ENCODE measurements at regions not wholly inside any gene's neighbourhood (a gene's known extent, or its start where the extent isn't known, plus 50 kb on each side); places are given as distances from the start of the nearest gene placed in this dataset.
A peak's percentile ranks its signal among the peaks of the same experiment; 100 is the strongest.

DNA sequence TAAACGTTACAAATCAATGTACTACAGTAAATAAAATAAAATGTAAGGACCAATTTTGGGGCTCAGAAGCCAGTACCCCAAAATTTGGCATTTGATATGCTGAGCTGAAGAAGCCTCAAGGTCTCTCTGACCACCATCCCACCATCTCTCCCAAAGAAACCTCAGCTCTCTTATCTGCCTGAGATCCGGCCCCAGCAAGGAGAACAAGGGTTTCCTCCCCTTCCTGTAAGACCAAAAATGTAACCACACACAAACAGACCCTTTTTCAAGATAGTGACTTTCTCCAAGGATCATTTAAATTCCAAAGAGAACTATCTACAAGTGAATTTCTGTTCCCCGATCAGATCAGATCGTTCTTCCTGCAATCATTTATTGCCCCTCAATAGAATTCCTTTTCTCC is 68.1 kb upstream of the SLC45A1 start:
- Mint-ChIP-seq H3K27me3 (ENCODE audit: low read depth, poor library complexity) (peaks cover 10% of the 10 kb centered on the region), H3K4me3 (no peak overlapping the region), H3K36me3 (ENCODE audit: low read depth) (no peaks in the 10 kb centered on the region), H3K9me3 (no peaks in the 10 kb centered on the region), H3K27ac (no peak overlapping the region), H3K4me1 (peaks cover 6% of the 10 kb centered on the region)
- no peak for DNase-seq
- TF ChIP-seq CTCF (IDR thresholded peaks at IDR 0.05) = no peak

DNA sequence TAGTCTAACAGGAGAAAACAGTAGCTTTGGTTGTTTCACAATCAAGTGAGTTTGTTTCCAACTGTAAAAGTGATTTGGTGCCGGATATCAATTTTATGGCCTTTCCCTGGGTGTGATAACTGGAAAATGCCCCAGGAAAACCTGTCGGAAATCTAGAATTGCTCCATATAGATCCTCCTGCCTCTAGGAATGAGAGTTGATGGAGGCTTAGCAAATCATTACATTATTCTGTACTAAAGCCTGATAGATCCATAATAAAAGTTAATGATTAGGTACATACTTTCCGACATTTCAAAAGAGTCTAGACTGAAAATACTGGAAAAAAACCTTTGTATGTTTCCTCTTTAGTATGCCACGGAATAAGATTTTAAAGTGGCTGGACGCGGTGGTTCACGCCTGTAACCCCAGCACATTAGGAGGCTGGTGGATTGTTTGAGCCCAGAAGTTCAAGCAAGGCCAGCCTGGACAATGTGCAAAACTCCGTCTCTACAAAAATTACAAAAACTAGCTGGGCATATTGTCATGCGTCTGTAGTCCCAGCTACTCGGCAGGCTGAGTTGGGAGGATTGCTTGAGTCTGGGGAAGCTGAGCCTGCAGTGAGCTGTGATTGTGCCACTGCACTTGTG is 70.0 kb upstream of the SLC45A1 start:
- peaks cover 5% of the 10 kb centered on the region for H3K4me1 Mint-ChIP-seq
- no peak for DNase-seq
- H3K36me3 Mint-ChIP-seq (ENCODE audit: low read depth) = no peaks in the 10 kb centered on the region
- H3K9me3 Mint-ChIP-seq = no peaks in the 10 kb centered on the region
- no peak overlapping the region for H3K4me3 Mint-ChIP-seq
- peak overlapping the region; percentile 29 for H3K27ac Mint-ChIP-seq
- H3K27me3 Mint-ChIP-seq (ENCODE audit: low read depth, poor library complexity) = peaks cover 13% of the 10 kb centered on the region
- no peak for TF ChIP-seq CTCF (IDR thresholded peaks at IDR 0.05)

DNA sequence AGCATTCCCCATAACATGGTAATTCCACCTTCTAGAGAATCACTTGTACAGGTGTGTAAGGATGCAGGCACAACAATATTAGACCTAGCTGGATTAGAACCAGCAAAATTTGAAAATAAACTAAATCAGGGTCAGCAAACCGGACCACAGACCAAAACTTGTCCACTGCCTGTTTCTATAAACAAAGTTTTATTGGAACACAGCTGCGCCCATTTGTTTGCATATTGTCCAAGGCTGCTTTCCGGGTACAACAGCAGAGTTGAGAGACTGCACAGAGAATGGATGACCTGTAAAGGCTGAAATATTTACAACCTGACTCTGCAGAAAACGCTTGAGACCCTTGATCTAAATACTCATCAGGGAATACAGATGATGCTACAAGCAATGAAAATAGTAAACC is 73.6 kb upstream of the SLC45A1 start:
- H3K9me3 Mint-ChIP-seq = no peaks in the 10 kb centered on the region
- no peak overlapping the region for H3K4me3 Mint-ChIP-seq
- no peak overlapping the region for H3K27ac Mint-ChIP-seq
- TF ChIP-seq CTCF (IDR thresholded peaks at IDR 0.05) = no peak
- H3K4me1 Mint-ChIP-seq = peaks cover 11% of the 10 kb centered on the region
- no peaks in the 10 kb centered on the region for H3K36me3 Mint-ChIP-seq (ENCODE audit: low read depth)
- H3K27me3 Mint-ChIP-seq (ENCODE audit: low read depth, poor library complexity) = peaks cover 9% of the 10 kb centered on the region
- no peak for DNase-seq

- H3K9me3 Mint-ChIP-seq = no peaks in the 10 kb centered on the region
- no peaks in the 10 kb centered on the region for H3K36me3 Mint-ChIP-seq (ENCODE audit: low read depth)
- no peak overlapping the region for H3K27ac Mint-ChIP-seq
- peaks cover 29% of the 10 kb centered on the region for H3K4me1 Mint-ChIP-seq
- no peak for DNase-seq
- H3K27me3 Mint-ChIP-seq (ENCODE audit: low read depth, poor library complexity) = peaks cover 9% of the 10 kb centered on the region
- no peak for TF ChIP-seq CTCF (IDR thresholded peaks at IDR 0.05)
- no peak overlapping the region for H3K4me3 Mint-ChIP-seq
Measured at GRCh38 chr1:8242498-8242897, 75.4 kb upstream of the SLC45A1 start.

DNA sequence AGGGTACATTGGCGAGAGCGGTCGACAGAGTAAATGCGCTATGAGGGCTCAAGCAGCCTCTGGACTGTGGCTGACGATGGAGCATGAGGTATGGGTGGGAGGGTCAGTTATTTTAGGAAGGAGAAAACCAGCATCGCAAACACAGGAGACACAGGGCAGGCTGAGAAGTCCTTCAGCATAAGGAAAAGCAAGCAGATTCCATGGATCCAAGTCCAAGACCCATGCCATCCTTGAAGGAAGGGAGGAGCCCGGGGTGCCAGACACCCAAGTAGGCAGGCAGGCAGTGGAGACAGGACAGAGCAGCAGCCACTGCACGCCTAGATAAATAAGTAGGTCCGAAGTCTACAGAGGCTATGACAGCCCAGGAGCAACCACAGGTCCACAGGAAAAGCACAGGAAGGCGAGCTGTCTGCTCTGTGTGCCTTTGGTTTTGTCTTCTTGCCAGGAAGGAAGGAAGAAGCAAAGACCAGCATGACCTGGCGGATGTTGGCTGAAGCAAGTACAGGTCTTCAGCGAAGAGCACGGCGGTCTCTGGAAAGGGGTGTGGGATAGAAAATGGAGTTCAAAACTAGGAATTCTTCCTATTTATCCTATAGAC is 76.4 kb upstream of the SLC45A1 start:
- TF ChIP-seq CTCF (IDR thresholded peaks at IDR 0.05) = no peak
- no peaks in the 10 kb centered on the region for H3K36me3 Mint-ChIP-seq (ENCODE audit: low read depth)
- H3K27me3 Mint-ChIP-seq (ENCODE audit: low read depth, poor library complexity) = peaks cover 13% of the 10 kb centered on the region
- H3K4me1 Mint-ChIP-seq = peaks cover 32% of the 10 kb centered on the region
- no peak for DNase-seq
- no peaks in the 10 kb centered on the region for H3K9me3 Mint-ChIP-seq
- no peak overlapping the region for H3K4me3 Mint-ChIP-seq
- peak overlapping the region; percentile 81 for H3K27ac Mint-ChIP-seq
